GM18520 (cell line): ENCODE measurements at regions not wholly inside any gene's neighbourhood (a gene's known extent, or its start where the extent isn't known, plus 50 kb on each side); places are given as distances from the start of the nearest gene placed in this dataset.

ENCODE experiments used
- ATAC-seq: cut with Tn5 transposase; IDR thresholded peaks from one replicate; pipeline ENCODE4 v1.9.1; 2021; ENCODE audit not compliant: unreplicated experiment

- ATAC-seq, result no peak
Observed at GRCh38 chr4:114509340-114509739, 89.3 kb upstream of the UGT8 start.

GRCh38 chr4:114512595-114513295, 85.9 kb upstream of the UGT8 start:
- no peak for ATAC-seq

DNA sequence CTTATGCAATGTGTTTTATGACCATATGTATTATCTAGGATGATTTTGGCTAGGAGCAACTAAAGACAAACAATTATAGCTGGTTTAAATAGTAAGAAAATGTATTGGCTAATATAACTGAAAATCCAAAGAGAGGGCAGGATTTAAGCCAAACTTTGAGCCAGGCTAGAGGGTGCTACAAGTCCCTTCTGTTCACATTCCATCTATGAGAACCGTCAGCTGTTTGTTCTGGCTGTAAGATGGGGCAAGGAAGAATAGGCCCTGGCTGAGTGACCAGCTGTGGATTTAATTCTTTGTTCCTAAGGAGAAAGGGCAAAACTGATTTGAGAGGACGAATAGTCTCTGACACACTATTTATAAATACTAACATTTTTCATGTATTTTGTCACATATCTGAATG, 79.2 kb upstream of the UGT8 start:
- no peak for ATAC-seq

DNA sequence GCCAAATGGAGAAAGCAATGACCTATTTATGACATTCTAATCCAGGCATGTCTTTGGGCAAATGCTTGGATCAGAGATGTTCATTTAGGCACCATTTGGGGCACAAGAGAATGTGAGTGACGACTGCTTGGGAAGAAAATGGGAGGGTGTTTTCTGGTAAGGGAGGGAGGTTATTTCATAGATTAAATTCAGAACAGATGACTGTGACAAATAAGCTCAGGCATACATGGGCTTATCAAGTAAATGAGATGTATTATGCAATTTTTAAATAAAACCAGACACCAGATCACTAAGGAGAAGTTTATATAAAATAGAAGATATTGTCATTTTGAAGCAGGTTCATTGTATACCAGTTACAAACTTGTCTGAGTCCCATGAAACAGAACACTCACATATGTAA, 71.4 kb upstream of the UGT8 start:
- no peak for ATAC-seq

DNA sequence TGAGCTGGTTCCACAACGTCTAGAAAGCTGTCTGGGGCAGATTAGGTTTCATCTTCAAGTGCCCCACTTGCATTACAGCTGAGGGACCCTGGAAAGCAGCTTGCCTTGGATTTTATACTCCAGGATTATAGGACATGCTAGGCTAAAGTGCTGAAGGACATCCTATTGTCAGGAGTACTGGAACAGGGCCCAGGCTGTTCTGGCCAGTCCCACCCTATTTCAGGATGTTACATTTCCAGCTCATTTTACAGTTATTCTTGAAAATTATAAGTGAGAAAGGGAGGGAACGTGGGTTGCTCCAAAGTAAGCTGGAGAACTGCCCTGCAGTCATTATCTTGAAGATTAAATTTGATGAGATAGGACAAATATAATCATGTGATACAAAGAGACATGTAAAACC, 71.0 kb upstream of the UGT8 start:
- ATAC-seq, result no peak

GRCh38 chr4:114535725-114536124, 62.9 kb upstream of the UGT8 start:
- ATAC-seq, result no peak

- no peak for ATAC-seq
Observed at GRCh38 chr4:114537352-114537751, 61.3 kb upstream of the UGT8 start.

- no peak for ATAC-seq
Observed at GRCh38 chr4:114538012-114538617, 60.5 kb upstream of the UGT8 start.

DNA sequence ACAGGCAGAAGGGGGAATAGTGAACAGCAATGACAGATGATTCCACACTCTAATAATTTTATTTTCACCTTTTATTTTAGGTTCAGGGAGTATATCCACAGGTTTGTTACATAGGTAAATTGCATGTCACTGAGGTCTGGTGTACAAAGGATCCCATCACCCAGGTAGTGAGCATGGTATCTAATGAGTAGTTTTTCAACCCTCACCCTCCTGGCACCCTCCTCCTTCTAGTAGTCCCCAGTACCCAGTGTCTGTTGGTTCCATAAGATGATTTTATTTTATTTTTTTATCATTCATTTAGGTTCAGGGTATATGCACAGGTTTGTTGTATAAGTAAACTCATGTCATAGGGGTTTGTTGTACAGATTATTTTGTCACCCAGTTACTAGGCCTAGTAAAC, 58.6 kb upstream of the UGT8 start:
- ATAC-seq, result no peak

GRCh38 chr4:114547340-114548134, 51.1 kb upstream of the UGT8 start:
- ATAC-seq, result no peak
